ENCODE measurements at regions not wholly inside any gene's neighbourhood (a gene's known extent, or its start where the extent isn't known, plus 50 kb on each side); places are given as distances from the start of the nearest gene placed in this dataset.

- Histone ChIP-seq H4K8ac (replicated peaks; ENCODE audit: insufficient read length, low read depth, low read length) (no peak overlapping the region), H3K9me3 (ENCODE audit: control insufficient read depth, low read depth, low read length) (no peaks in the 10 kb centered on the region), H2BK20ac (ENCODE audit: low read depth, low read length, poor library complexity, severe bottlenecking) (no peak overlapping the region), H3K23ac (ENCODE audit: insufficient read length, low read depth, low read length) (no peak overlapping the region), H3K27ac (ENCODE audit: insufficient read length, low read depth, low read length) (no peak overlapping the region), H3K79me2 (ENCODE audit: insufficient read depth, low read length) (no peaks in the 10 kb centered on the region), H2AK5ac (ENCODE audit: insufficient read length, low read length) (no peak overlapping the region), H3K23me2 (ENCODE audit: insufficient read length, low read depth, low read length, poor library complexity, severe bottlenecking) (no peaks in the 10 kb centered on the region), H3K14ac (ENCODE audit: insufficient read depth, low read length) (no peak overlapping the region), H3K18ac (ENCODE audit: insufficient read length, low read depth, low read length) (no peak overlapping the region), H3K56ac (ENCODE audit: insufficient read length, low read depth, low read length) (no peak overlapping the region), H3K79me1 (ENCODE audit: insufficient read depth, low read depth, low read length, poor library complexity, severe bottlenecking) (no peaks in the 10 kb centered on the region), H3K4me1 (ENCODE audit: insufficient read depth, low read length) (no peaks in the 10 kb centered on the region), H4K20me1 (ENCODE audit: control insufficient read depth, insufficient read depth, insufficient read length) (no peaks in the 10 kb centered on the region), H3K27me3 (ENCODE audit: insufficient read depth, low read length) (no peaks in the 10 kb centered on the region), H3K4ac (ENCODE audit: low read depth, low read length) (no peak overlapping the region), H3K9ac (ENCODE audit: extremely low read depth, insufficient read length, low read length) (no peak overlapping the region), H2AFZ (ENCODE audit: low read length) (no peak overlapping the region), H2BK5ac (ENCODE audit: insufficient read length, low read length) (no peak overlapping the region), H2BK12ac (ENCODE audit: insufficient read length, low read depth, low read length) (no peak overlapping the region), H2BK15ac (ENCODE audit: low read depth, low read length) (no peak overlapping the region), H2BK120ac (ENCODE audit: low read depth, low read length, poor library complexity, severe bottlenecking) (no peak overlapping the region), H3K4me2 (ENCODE audit: insufficient read depth, insufficient read length, low read length) (no peak overlapping the region), H4K91ac (ENCODE audit: insufficient read length, low read depth, low read length) (no peak overlapping the region), H4K5ac (ENCODE audit: insufficient read length, low read depth, low read length) (no peak overlapping the region), H3T11ph (ENCODE audit: low read length) (no peak overlapping the region)
- WGBS (ENCODE audit: extremely low coverage, insufficient read length, low lambda C conversion rate), result no CpG with 5 or more reads among the region's 6 CpGs
- Mint-ChIP-seq H3K36me3 (ENCODE audit: insufficient read depth in 1 of 3, low read depth in 3 of 3) (no peaks in the 10 kb centered on the region), H3K4me3 (no peak overlapping the region), H3K4me1 (no peaks in the 10 kb centered on the region), H3K27me3 (ENCODE audit: low read depth) (no peaks in the 10 kb centered on the region), H3K27ac (no peak overlapping the region), H3K9me3 (no peaks in the 10 kb centered on the region)
- no peak for DNase-seq
- TF ChIP-seq CTCF (conservative IDR thresholded peaks at IDR 0.05), result no peak
Observed at GRCh38 chr19:33960566-33960965, 163.9 kb downstream of the KCTD15 start.

All from H9 (cell line).